Bronchial epithelial cell (primary cell): ENCODE measurements at regions not wholly inside any gene's neighbourhood (a gene's known extent, or its start where the extent isn't known, plus 50 kb on each side); places are given as distances from the start of the nearest gene placed in this dataset.

ENCODE experiments used
- DNase-seq: peaks from one replicate; pipeline ENCODE4 v3.0.0-alpha.2; 2010; ENCODE audit warnings: low read depth
- FAIRE-seq: peaks from 2 replicates; lab custom pipeline; 2011; peaks lifted over from hg19 to GRCh38; lab: Jason Lieb, UNC
- H3K27me3 ChIP-seq: 2 replicates; pipeline ENCODE4 v1.5.1; 2011; ENCODE audit warnings: low read length; ENCODE audit not compliant: control insufficient read depth, insufficient read depth
- H3K36me3 ChIP-seq: 2 replicates; pipeline ENCODE4 v1.5.1; 2011; ENCODE audit warnings: low read length; ENCODE audit not compliant: control insufficient read depth, insufficient read depth
- H3K4me3 ChIP-seq: 2 replicates; pipeline ENCODE4 v1.5.1; 2011; ENCODE audit warnings: mild to moderate bottlenecking, low read depth, low read length, control low read depth
- TF ChIP-seq, protein P1 (sequence below): IDR thresholded peaks from 2 replicates; pipeline ENCODE4 v1.5.1; 2011; ENCODE audit warnings: mild to moderate bottlenecking, moderate library complexity, low read length, control low read depth, inconsistent platforms; ENCODE audit not compliant: insufficient read depth, severe bottlenecking

DNA sequence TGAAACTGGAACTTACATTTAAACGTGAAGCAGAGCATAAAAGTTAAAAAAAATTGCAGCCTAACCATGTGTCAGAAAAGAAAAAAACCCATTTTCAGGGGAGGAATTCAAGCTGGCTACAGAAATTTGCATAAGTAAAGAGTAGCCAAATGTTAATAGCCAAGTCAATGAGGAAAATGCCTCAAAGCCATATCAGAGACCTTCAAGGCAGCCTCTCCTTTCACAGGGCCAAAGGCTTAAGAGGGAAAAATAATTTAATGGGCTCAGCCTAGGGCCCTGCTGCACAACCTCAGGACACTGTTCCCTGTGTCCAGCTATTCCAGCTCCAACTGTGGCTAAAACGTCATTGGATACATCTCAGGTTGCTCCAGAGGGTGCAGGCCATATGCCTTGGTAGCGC is 749.5 kb downstream of the FLRT2 start:
- TF ChIP-seq, protein P1, sequence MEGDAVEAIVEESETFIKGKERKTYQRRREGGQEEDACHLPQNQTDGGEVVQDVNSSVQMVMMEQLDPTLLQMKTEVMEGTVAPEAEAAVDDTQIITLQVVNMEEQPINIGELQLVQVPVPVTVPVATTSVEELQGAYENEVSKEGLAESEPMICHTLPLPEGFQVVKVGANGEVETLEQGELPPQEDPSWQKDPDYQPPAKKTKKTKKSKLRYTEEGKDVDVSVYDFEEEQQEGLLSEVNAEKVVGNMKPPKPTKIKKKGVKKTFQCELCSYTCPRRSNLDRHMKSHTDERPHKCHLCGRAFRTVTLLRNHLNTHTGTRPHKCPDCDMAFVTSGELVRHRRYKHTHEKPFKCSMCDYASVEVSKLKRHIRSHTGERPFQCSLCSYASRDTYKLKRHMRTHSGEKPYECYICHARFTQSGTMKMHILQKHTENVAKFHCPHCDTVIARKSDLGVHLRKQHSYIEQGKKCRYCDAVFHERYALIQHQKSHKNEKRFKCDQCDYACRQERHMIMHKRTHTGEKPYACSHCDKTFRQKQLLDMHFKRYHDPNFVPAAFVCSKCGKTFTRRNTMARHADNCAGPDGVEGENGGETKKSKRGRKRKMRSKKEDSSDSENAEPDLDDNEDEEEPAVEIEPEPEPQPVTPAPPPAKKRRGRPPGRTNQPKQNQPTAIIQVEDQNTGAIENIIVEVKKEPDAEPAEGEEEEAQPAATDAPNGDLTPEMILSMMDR: no peak
- Histone ChIP-seq H3K36me3 (no peaks in the 10 kb centered on the region), H3K4me3 (no peak overlapping the region), H3K27me3 (no peaks in the 10 kb centered on the region)
- DNase-seq (no peak), FAIRE-seq (no peak)

DNA sequence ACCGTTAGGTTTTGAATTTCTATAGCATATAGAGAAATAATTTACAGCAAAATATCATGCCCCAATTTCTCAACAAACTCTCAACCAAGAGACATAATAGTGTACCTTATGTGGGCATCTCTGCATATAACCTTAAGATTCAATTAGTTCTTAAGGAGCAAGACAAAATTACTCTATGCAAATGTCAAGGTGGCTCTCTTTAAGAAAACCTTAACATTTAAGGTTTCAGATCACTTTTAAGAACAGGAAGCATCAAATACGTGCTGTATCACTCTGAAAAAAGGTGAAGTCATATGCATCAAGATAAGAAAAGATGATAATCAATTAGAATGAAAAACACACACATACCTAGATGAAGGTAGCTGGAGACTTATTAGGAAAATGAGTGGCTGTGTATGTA is 728.0 kb downstream of the FLRT2 start:
- TF ChIP-seq, protein P1: no peak
- H3K36me3 ChIP-seq: no peaks in the 10 kb centered on the region

DNA sequence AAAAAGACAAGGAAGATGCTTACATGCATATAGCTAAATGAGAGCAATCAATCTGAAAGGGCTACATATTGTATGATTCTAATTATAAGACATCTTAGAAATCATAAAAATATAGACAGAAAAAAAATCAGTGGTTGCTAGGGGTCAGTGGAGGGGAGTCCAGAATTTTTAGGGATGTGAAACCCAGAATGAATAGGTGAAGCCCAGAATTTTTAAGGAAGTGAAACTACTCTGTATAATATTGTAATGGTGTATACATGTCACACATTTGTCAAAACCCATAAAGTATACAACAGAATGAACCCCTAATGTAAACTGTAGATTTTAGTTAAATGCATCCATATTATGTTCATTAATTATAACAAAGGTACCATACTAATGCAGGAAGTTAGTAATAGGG is 713.2 kb downstream of the FLRT2 start:
- TF ChIP-seq, protein P1: no peak
- H3K27me3 ChIP-seq: no peaks in the 10 kb centered on the region
- H3K4me3 ChIP-seq: no peak overlapping the region
- no peak for FAIRE-seq
- no peaks in the 10 kb centered on the region for H3K36me3 ChIP-seq
- DNase-seq: no peak

More for the DNA sequence above, 728.0 kb downstream of the FLRT2 start:
- DNase-seq (no peak), FAIRE-seq (no peak)
- no peaks in the 10 kb centered on the region for H3K27me3 ChIP-seq
- no peak overlapping the region for H3K4me3 ChIP-seq

DNA sequence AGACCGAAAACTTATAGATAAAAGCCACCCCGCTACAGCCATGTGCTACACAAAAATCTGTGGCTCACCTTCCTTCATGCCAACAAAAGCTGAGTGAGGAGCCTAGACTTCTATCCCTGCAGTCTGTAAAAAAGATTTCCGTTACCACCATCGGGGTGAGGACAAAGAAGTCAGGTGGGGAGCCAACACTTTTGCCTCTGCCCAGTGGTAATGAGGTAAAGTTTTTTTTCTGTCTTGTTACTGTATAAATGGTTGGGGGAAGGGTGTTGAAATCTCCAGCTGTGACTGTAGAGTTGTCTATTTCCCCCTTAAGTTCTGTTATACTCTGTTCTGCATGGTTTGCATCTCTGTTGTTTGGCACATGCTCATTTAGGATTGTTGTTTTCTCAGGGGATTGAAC is 707.8 kb downstream of the FLRT2 start:
- TF ChIP-seq, protein P1: no peak
- no peak overlapping the region for H3K4me3 ChIP-seq
- no peak for FAIRE-seq

DNA sequence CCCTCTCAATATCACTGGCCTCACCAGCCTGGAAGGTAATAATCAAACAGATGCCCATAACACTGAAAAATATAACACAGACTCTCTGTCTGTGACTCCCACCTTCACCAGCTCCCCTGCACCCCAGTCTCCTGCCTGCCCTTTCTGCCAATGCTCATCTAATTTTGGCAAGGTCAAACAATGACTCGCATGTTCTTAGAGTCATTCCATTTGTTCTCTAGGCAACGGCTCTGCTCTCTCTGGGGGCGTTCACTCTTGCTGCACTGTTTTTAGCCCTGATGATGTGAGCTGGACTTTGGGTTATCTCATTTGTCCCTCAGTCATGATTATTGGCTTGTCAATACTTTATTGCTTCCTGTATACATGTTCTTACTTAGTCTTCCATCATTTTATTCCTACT is 691.8 kb downstream of the FLRT2 start:
- FAIRE-seq (no peak), DNase-seq (no peak)
- Histone ChIP-seq H3K4me3 (no peak overlapping the region), H3K27me3 (no peaks in the 10 kb centered on the region), H3K36me3 (no peaks in the 10 kb centered on the region)
- TF ChIP-seq, protein P1: no peak

More for the DNA sequence above, 707.8 kb downstream of the FLRT2 start:
- no peak for DNase-seq
- H3K27me3 ChIP-seq: no peaks in the 10 kb centered on the region
- H3K36me3 ChIP-seq: no peaks in the 10 kb centered on the region

DNA sequence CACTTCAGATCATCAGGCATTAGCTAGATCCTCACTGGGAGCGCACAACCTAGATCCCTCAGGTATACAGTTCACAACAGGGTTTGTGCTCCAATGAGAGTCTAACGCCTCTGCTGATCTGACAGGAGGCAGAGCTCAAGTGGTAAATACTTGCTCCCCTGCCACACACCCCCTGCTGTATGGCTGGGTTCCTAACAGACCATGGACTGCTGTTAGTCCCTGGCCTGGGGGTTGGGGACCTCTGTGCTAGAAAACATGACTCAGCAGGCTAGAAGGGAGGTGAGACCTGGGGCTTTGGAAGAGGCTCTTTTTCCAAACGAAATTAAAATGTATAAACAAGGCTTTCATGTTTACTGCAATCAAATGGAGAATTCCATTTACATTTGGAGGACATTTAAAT is 691.1 kb downstream of the FLRT2 start:
- DNase-seq: no peak
- FAIRE-seq: peak; percentile 87
- Histone ChIP-seq H3K4me3 (no peak overlapping the region), H3K36me3 (no peaks in the 10 kb centered on the region), H3K27me3 (no peaks in the 10 kb centered on the region)
- TF ChIP-seq, protein P1: no peak
